Suppressor macrophage treated with lipopolysaccharide for 4 hours (primary cell): ENCODE measurements at regions not wholly inside any gene's neighbourhood (a gene's known extent, or its start where the extent isn't known, plus 50 kb on each side); places are given as distances from the start of the nearest gene placed in this dataset.
"Not testable (repeated sequence)": the region's sequence is repeated elsewhere in the genome, so short reads cannot be mapped to it uniquely, and the experiment has no call there.

ENCODE experiments used
- DNase-seq: peaks from one replicate; pipeline ENCODE4 v3.0.0-alpha.2; 2020

DNA sequence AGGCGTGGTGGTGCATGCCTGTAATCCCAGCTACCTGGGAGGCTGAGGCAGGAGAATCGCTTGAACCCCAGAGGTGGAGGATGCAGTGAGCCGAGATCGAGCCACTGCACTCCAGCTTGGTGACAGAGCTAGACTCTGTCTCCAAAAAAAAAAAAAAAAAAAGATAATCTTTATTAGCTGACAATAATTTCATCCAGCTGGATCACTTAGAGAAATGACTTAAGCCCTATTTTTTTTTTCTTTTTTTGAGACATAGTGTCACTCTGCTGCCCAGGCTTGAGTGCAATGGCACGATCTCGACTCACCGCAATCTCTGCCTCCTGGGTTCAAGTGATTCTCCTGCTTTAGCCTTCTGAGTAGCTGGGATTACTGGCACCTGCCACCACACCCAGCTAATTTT, 51.6 kb upstream of the MAP4K4 start:
- not testable (repeated sequence) for DNase-seq

- no peak for DNase-seq
Observed at GRCh38 chr2:101644842-101645383, 52.6 kb upstream of the MAP4K4 start.

- no peak for DNase-seq
Observed at GRCh38 chr2:101643004-101643524, 54.4 kb upstream of the MAP4K4 start.

DNA sequence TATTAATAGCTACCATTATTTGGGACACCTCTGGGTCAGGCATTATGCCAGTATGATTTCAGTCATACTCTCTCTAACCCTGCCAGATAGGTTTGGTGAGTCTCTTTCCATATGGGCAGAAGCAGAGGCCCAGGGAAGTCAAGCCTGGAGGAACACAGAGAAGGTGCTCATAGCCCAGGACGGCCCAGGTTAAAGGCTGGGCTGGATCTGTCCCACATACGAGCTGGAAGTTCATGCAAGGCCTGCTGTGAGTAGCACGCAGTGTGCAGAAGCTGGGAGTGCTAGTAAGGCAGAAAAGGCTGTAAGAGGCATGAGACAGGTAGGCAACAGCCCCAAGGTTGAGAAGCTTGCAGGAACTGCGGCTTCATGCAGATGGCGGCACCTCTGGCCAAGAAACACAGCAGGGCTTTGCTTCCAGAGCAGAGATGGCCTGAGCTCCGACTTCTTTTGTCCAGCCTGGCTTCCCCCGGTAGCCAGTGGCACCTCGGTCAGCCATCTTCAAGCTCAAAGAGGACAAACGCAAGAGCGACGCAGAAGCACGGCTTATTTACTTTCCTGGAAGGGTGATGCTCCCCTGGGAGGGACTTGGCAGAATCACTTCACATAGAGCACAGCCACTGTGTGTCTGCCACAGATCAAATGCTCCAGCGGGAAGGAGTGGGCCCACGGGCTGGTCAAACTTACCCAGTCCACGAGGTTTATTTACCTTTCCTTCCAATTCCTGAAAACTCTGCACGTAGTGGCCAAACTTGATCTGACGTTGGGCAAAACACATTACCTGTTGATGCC, 58.5 kb upstream of the MAP4K4 start:
- DNase-seq, result no peak

GRCh38 chr2:101638181-101638711, 59.3 kb upstream of the MAP4K4 start:
- DNase-seq, result peak; percentile 81

GRCh38 chr2:101630224-101630949, 67.1 kb upstream of the MAP4K4 start:
- DNase-seq, result peak; percentile 73

DNA sequence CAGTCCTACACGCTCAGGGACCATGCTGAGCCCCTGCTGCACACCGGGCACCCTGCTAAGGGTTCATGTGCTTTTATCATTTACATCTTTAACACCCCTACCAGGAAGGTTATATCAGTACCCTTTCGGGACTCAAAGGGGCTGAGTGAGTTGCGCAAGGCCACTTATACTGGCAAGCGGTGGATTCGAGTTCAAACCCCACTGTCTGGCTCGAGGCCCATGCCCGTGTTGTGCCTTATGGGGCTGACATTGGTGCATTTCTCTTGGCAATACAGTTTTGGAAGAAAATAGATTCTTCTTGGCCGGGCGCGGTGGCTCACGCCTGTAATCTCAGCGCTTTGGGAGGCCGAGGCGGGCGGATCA, 69.5 kb upstream of the MAP4K4 start:
- DNase-seq, result no peak

- peak; percentile 74 for DNase-seq
Observed at GRCh38 chr2:101627285-101628029, 70.0 kb upstream of the MAP4K4 start.

DNA sequence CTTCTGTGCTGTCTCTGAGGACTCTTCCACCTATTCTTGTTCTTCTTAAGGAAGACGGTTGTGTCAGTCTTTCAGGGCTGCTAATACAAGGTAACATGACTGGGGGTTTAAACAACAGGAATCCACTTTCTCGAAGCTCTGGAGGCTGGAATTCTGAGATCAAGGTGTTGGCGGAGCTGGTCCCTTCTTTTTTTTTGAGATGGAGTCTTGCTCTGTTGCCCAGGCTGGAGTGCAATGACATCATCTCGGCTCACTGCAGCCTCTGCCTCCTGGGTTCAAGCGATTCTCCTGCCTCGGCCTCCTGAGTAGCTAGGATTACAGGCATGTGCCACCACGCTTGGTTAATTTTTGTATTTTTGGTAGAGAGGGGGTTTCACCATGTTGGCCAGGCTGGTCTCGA, 71.7 kb upstream of the MAP4K4 start:
- not testable (repeated sequence) for DNase-seq

DNA sequence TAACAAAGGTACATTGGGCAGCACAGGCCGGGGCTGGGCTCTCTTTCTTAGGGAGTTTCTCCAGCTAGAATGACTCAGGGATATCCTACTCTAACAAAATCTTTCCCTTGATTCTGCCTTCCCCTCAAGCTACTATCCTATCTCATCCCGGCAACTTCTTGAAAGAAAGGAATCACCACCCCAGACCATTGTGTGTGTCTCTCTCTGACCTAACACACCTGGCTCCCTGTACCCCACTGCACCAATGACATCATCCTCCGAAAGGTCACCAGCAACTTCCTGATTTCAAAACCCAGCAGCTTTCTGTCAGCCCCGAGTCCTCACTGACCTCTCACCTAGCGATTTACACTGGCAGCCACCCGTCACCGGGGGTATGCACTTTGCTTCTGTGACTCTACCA, 72.1 kb upstream of the MAP4K4 start:
- peak; percentile 61 for DNase-seq

DNA sequence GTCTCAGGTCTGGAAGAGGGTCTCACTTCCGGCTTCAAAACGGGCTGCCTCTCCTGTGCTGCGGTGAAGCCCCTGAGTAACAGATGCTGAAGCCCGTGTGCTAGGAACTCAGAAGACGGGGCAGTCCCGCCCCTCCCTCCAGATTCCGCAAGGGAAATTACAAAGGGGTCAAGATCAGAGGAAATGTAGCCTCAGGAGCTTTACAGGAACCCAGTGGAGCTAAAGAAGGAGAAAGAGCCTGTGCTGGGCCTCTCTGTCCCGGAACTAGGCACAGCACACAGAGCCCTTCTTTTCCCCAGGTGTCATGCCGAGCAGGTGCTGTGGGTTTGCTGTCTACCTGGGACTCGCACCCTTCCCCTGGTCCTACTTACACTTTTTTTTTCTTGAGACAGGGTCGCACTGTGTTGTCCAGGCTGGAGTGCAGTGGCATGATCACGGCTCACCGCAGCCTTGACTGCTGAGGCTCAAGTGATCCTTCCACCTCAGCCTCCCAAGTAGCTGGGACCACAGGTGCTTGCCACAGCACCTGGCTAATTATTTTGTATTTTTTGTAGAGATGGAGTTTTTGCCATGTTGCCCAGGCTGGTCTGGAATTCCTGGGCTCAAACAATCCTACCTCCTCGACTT, 72.7 kb upstream of the MAP4K4 start:
- no peak for DNase-seq

DNA sequence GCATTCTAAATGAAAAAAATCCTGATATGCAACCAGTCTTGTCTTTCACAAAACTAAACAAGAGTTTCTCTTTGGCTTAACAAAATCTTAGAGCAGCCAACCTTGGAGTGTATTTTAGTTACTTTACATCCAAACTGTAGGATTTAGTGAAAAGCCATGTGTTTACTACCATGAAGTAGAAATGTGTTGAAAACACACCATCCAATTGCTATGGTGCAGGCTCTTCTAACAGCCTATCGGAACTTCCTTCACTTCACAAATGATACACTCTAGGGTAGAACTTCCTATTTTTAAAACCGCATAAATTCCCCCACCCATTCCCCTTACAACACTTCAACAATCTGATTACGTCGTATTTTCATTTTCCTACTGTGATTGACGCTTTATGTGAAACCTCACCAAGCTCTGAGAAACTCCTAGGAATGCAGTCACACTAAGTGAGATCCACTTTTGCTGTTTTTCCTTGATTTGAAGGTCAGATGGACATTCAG, 74.4 kb upstream of the MAP4K4 start:
- DNase-seq, result peak; percentile 97

DNA sequence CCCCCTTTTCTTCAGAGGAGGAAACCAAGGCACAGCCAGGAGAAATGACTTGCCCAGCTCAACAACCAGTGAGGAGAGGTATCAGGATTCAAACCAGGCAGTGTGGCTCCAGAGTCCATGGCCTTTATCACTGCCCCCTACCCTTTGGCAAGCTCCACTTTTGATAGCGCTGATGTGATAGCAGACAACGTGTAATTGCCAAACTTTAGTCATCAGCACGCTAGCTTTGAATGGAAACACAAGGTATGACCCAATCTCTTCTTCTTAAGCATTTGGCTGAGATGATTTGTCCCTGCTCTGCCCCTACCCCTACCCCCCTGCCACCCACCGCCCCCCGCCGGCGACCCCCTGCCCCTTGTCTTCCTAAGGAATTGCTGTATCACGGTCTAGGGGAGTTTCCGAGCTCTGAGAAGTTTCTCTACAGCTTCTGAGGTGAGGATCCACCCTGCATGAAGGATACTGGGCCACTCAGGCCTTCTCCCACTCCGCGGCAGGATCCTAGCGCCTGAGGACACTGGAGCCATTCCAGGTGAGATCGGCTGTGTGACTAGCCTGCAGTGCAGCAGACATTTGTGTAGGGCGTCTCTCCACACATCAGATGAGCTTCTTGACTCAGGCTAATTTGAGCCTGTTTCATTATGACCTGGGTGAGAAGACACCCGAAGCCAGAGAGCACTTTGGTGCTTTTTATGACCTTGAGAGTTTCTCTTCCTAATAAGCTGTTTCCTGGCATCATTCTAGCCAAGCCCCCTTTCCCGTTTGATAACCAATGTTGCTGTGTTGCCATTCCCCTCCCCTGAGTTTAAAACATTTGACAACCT, 75.1 kb upstream of the MAP4K4 start:
- DNase-seq, result peak; percentile 61

DNA sequence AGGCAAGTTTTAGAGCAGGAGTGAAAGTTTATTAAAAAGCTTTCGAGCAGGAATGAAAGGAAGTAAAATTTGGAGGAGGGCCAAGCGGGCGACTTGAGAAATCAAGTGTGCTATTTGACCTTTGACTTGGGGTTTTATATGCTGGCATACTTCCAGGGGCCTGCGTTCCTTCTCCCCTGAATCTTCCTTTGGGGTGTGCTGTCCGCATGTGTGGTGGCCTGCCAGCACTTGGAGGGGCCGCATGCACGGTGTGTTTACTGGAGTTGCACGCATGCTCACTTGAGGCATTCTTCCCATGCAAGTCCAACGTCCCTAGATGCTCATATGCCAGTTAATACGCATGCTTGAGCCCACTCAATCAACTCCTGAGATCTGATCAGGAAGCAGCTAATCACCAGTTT, 78.3 kb upstream of the MAP4K4 start:
- DNase-seq, result peak; percentile 83

- no peak for DNase-seq
Observed at GRCh38 chr2:101617796-101618195, 79.7 kb upstream of the MAP4K4 start.

- peak; percentile 48 for DNase-seq
Observed at GRCh38 chr2:101617188-101617587, 80.3 kb upstream of the MAP4K4 start.

DNA sequence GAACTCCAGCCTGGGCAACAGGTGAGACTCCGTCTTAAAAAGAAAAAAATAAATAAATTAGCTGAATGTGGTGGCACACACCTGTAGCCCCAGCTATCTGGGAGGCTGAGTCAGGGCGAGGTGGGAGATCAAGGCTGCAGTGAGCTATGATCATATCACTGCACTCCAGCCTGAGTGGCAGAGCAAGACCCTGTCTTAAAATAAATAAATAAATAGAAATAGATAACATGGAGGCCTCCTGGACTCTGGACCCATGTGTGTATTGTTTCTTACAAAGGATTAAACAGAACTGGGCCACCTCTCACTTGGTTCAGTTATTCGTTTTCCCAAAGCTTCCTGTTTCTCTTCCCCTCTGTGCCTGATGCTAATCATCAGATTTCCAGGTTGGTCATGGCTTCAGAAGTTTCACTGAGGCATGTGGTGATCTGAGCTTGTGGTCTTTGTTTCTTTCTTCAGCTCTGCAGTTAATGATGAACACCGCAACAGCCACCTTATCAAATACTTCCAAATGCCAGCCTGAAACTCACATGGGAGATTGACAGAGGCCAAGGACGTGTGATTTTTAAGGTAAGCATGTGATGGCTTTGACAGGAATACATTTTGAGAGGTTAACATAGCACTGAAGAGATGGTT, 83.3 kb upstream of the MAP4K4 start:
- no peak for DNase-seq

DNA sequence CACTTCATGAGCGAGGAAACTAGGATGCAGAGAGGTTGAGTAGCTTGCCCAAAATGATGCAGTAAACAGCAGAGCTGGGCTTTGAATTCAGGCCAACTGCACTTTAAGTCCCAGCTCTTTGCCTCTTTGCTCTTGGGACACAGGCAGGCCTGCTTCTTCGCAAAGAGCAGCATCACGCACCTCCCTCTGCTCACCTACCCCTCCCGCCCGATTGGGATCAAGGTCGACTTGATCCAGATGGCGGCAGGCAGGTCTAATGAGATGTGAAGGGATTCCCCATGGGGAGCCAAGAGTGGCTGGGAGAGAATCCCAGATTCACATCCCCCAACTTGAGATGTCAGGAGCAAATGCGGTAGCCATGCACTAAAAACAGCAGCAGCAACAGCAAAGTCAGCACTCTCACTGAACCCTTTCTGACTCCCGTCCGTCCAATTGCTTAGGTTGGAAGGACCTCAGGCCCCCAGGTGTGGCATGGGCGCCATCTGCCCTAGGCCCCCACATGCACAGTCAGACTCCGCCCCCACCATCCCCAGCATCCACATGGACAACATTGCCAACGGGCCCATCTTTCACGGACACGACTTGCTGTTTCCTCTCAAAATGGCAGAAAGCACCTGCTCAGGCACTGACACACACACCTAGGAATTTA, 84.3 kb upstream of the MAP4K4 start:
- DNase-seq, result no peak

DNA sequence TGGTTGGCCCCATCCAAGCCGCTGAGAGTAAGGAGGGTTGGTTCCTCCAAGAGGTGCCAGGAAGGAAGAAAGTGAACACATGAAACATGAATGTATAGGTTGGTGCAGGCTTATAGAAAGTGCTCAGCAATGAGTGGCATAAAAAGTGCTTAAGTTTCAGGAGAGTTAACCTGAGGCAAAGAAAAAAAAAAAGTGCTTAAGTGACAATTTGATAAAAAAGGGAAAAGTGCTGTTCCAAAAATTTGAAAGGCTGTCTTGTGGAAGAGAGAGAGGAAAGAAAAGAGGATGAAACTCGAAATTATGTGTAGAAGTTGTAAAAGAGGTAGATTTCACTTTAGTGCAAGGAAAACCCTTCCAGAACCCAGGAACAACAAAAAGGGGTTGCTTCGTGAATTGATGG, 85.5 kb upstream of the MAP4K4 start:
- DNase-seq, result no peak

- no peak for DNase-seq
Observed at GRCh38 chr2:101610750-101611315, 86.7 kb upstream of the MAP4K4 start.
